ENCODE measurements at regions not wholly inside any gene's neighbourhood (a gene's known extent, or its start where the extent isn't known, plus 50 kb on each side); places are given as distances from the start of the nearest gene placed in this dataset.

DNA sequence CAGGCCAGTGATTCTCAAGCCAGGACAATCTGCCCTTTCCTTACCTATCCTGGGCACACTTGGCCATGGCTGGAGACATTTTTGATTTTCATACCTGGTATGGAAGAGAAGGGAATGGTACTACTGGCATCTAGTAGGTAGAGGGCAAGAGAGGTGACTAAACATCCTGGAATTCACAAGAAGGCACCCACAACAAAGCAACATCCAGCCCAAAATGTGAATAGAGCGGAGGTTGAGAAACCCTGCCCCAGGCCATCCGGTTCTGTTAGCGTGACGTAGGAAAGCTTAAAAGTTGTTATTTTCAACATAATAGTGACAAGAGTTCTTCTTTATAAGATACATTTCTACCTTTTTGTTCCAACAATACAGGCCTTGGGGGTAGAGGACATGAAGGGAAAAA is 114.9 kb upstream of the ALX4 start:
- Histone ChIP-seq H3K27me3 (ENCODE audit: control insufficient read depth, low read length) (no peaks in the 10 kb centered on the region), H3K4me1 (ENCODE audit: control insufficient read depth, low read length) (no peaks in the 10 kb centered on the region), H3K9me3 (ENCODE audit: control insufficient read depth, insufficient read depth, low read length) (no peaks in the 10 kb centered on the region), H3F3A (ENCODE audit: control insufficient read depth, insufficient read depth) (no peaks in the 10 kb centered on the region), H3K4me2 (ENCODE audit: low read length) (no peak overlapping the region), H3K36me3 (ENCODE audit: control insufficient read depth, low read length) (no peaks in the 10 kb centered on the region), H4K20me1 (ENCODE audit: control insufficient read depth, insufficient read depth, low read depth, low read length) (no peaks in the 10 kb centered on the region), H3K27ac (ENCODE audit: low read depth, low read length) (no peak overlapping the region), H3K4me3 (ENCODE audit: low read length) (no peak overlapping the region), H3K9me2 (replicated peaks; ENCODE audit: control insufficient read depth, low read length) (no peaks in the 10 kb centered on the region), H3K79me2 (ENCODE audit: control insufficient read depth, low read length) (no peaks in the 10 kb centered on the region)
- TF ChIP-seq EZH2phosphoT487 (IDR thresholded peaks at IDR 0.05; ENCODE audit: borderline replicate concordance, low read length), result no peak
- TF ChIP-seq, protein P1, sequence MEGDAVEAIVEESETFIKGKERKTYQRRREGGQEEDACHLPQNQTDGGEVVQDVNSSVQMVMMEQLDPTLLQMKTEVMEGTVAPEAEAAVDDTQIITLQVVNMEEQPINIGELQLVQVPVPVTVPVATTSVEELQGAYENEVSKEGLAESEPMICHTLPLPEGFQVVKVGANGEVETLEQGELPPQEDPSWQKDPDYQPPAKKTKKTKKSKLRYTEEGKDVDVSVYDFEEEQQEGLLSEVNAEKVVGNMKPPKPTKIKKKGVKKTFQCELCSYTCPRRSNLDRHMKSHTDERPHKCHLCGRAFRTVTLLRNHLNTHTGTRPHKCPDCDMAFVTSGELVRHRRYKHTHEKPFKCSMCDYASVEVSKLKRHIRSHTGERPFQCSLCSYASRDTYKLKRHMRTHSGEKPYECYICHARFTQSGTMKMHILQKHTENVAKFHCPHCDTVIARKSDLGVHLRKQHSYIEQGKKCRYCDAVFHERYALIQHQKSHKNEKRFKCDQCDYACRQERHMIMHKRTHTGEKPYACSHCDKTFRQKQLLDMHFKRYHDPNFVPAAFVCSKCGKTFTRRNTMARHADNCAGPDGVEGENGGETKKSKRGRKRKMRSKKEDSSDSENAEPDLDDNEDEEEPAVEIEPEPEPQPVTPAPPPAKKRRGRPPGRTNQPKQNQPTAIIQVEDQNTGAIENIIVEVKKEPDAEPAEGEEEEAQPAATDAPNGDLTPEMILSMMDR (IDR thresholded peaks at IDR 0.05; ENCODE audit: low read depth, low read length, poor library complexity, severe bottlenecking), result no peak

DNA sequence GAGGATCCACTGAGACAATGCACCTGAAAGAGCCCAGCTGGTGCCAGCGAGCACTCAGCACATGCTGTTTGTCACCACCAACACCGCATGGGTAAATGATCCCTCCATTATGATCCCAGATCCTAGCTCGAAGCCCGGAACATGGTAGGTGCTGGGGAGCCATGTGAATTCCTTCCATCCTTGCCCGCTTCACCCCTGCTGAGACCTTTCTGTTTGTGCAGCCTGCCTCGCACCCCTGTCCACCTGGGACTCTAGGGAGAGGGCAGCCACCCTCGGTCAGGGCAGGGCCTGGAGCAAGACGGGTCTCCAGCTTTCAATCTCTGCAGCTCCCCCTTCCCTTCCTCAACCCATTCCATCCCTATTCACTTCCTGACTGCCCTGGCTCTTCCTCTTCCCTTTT is 116.2 kb upstream of the ALX4 start:
- Histone ChIP-seq H3K27me3 (ENCODE audit: control insufficient read depth, low read length) (no peaks in the 10 kb centered on the region), H4K20me1 (ENCODE audit: control insufficient read depth, insufficient read depth, low read depth, low read length) (no peaks in the 10 kb centered on the region), H3K9me3 (ENCODE audit: control insufficient read depth, insufficient read depth, low read length) (no peaks in the 10 kb centered on the region), H3K36me3 (ENCODE audit: control insufficient read depth, low read length) (no peaks in the 10 kb centered on the region), H3F3A (ENCODE audit: control insufficient read depth, insufficient read depth) (no peaks in the 10 kb centered on the region), H3K27ac (ENCODE audit: low read depth, low read length) (no peak overlapping the region), H3K9me2 (replicated peaks; ENCODE audit: control insufficient read depth, low read length) (no peaks in the 10 kb centered on the region), H3K4me3 (ENCODE audit: low read length) (no peak overlapping the region), H3K4me2 (ENCODE audit: low read length) (no peak overlapping the region), H3K4me1 (ENCODE audit: control insufficient read depth, low read length) (no peaks in the 10 kb centered on the region), H3K79me2 (ENCODE audit: control insufficient read depth, low read length) (no peaks in the 10 kb centered on the region)
- TF ChIP-seq, protein P1 (IDR thresholded peaks at IDR 0.05; ENCODE audit: low read depth, low read length, poor library complexity, severe bottlenecking), result no peak
- TF ChIP-seq EZH2phosphoT487 (IDR thresholded peaks at IDR 0.05; ENCODE audit: borderline replicate concordance, low read length), result no peak

DNA sequence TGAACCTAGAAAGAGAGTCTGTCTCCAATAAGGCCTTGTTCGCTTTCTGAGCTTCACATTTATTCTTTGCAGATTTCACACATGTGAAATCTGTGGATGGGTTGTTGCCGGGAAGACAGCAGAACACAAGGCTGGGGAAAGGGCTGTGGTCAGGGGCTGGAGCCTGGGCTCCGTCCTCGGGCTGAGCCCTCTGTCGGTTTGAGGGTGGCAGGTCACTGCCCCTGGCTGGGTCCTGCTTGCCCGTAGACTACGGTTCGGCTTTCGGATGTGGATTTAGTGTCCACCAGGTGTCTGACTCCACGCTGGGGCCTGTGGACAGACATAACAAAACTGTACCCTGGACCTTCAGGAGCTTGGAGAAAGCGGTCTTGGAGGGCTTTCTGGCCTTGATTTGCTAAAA is 117.0 kb upstream of the ALX4 start:
- no peaks in the 10 kb centered on the region for H3K9me2 ChIP-seq (replicated peaks; ENCODE audit: control insufficient read depth, low read length)
- no peaks in the 10 kb centered on the region for H3K36me3 ChIP-seq (ENCODE audit: control insufficient read depth, low read length)
- H3K79me2 ChIP-seq (ENCODE audit: control insufficient read depth, low read length), result no peaks in the 10 kb centered on the region
- no peak overlapping the region for H3K27ac ChIP-seq (ENCODE audit: low read depth, low read length)
- no peaks in the 10 kb centered on the region for H3K9me3 ChIP-seq (ENCODE audit: control insufficient read depth, insufficient read depth, low read length)
- no peaks in the 10 kb centered on the region for H3K4me1 ChIP-seq (ENCODE audit: control insufficient read depth, low read length)
- no peak overlapping the region for H3K4me3 ChIP-seq (ENCODE audit: low read length)
- H3K4me2 ChIP-seq (ENCODE audit: low read length), result no peak overlapping the region
- TF ChIP-seq, protein P1 (IDR thresholded peaks at IDR 0.05; ENCODE audit: low read depth, low read length, poor library complexity, severe bottlenecking), result no peak
- TF ChIP-seq EZH2phosphoT487 (IDR thresholded peaks at IDR 0.05; ENCODE audit: borderline replicate concordance, low read length), result no peak
- no peaks in the 10 kb centered on the region for H4K20me1 ChIP-seq (ENCODE audit: control insufficient read depth, insufficient read depth, low read depth, low read length)
- H3F3A ChIP-seq (ENCODE audit: control insufficient read depth, insufficient read depth), result no peaks in the 10 kb centered on the region
- no peaks in the 10 kb centered on the region for H3K27me3 ChIP-seq (ENCODE audit: control insufficient read depth, low read length)

DNA sequence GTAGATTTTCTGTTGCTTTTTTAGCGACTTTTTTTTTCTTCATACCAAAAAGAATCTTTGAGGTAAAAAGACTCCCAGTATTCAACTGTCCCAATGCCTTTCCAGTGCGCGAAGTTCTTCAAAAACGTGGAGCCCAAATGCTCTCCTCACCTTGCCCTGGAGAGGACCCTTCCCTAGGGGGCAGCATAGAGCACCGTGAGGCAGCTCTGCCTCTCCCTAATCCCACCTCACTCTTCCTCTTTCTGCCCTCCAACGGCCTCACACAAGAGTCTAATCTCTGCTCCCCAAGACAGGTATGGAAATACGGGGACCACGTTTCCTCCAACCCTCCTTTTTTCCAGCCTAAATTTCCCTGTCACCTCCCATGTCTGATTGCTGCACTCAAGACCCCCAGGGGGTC is 117.5 kb upstream of the ALX4 start:
- H4K20me1 ChIP-seq (ENCODE audit: control insufficient read depth, insufficient read depth, low read depth, low read length), result no peaks in the 10 kb centered on the region
- H3K79me2 ChIP-seq (ENCODE audit: control insufficient read depth, low read length), result no peaks in the 10 kb centered on the region
- H3K27me3 ChIP-seq (ENCODE audit: control insufficient read depth, low read length), result peaks cover 3% of the 10 kb centered on the region; the same call in 1 of the 2 replicates
- no peaks in the 10 kb centered on the region for H3K4me1 ChIP-seq (ENCODE audit: control insufficient read depth, low read length)
- H3F3A ChIP-seq (ENCODE audit: control insufficient read depth, insufficient read depth), result no peaks in the 10 kb centered on the region
- H3K27ac ChIP-seq (ENCODE audit: low read depth, low read length), result no peak overlapping the region
- H3K9me2 ChIP-seq (replicated peaks; ENCODE audit: control insufficient read depth, low read length), result no peaks in the 10 kb centered on the region
- no peak overlapping the region for H3K4me2 ChIP-seq (ENCODE audit: low read length)
- no peaks in the 10 kb centered on the region for H3K36me3 ChIP-seq (ENCODE audit: control insufficient read depth, low read length)
- TF ChIP-seq, protein P1 (IDR thresholded peaks at IDR 0.05; ENCODE audit: low read depth, low read length, poor library complexity, severe bottlenecking), result peak; percentile 70
- TF ChIP-seq EZH2phosphoT487 (IDR thresholded peaks at IDR 0.05; ENCODE audit: borderline replicate concordance, low read length), result no peak
- H3K4me3 ChIP-seq (ENCODE audit: low read length), result no peak overlapping the region
- no peaks in the 10 kb centered on the region for H3K9me3 ChIP-seq (ENCODE audit: control insufficient read depth, insufficient read depth, low read length)
